HUDEP-2 (cell line): ENCODE measurements at regions not wholly inside any gene's neighbourhood (a gene's known extent, or its start where the extent isn't known, plus 50 kb on each side); places are given as distances from the start of the nearest gene placed in this dataset.
"Not testable (repeated sequence)": the region's sequence is repeated elsewhere in the genome, so short reads cannot be mapped to it uniquely, and the experiment has no call there.

Source experiments
- DNase-seq, 76 experiments: peaks; one replicate each; lab custom pipeline; 2025; ENCODE audit not compliant: unreplicated experiment in 76 of 76; lab: John Stamatoyannopoulos, UW

- DNase-seq: no peak
Measured at GRCh38 chr5:104080646-104081175, 518.1 kb upstream of the NUDT12 start.

DNA sequence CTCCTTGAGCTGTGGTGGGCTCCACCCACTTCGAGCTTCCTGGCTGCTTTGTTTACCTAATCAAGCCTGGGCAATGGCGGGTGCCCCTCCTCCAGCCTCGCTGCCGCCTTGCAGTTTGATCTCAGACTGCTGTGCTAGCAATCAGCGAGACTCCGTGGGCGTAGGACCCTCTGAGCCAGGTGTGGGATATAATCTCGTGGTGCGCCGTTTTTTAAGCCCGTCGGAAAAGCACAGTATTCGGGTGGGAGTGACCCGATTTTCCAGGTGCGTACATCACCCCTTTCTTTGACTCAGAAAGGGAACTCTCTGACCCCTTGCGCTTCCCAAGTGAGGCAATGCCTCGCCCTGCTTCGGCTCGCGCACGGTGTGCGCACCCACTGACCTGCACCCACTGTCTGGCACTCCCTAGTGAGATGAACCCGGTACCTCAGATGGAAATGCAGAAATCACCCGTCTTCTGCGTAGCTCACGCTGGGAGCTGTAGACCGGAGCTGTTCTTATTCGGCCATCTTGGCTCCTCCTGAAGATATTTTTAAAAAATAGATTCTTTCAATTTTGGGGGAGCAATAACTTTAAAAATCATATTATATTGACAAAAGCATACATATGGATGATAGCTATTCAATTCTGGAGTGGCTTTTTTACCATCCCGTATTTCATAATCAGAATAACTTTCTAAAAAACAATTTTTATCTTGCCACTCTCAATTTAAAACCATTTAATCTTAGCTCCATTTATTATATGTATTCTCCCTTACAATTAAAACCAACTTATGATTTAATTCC, 517.5 kb upstream of the NUDT12 start:
- not testable (repeated sequence) for DNase-seq

- DNase-seq: no peak
Measured at GRCh38 chr5:104071887-104072286, 509.3 kb upstream of the NUDT12 start.

- no peak for DNase-seq
Measured at GRCh38 chr5:104062621-104063377, 500.2 kb upstream of the NUDT12 start.

GRCh38 chr5:104061707-104062106, 499.1 kb upstream of the NUDT12 start:
- DNase-seq: no peak

DNA sequence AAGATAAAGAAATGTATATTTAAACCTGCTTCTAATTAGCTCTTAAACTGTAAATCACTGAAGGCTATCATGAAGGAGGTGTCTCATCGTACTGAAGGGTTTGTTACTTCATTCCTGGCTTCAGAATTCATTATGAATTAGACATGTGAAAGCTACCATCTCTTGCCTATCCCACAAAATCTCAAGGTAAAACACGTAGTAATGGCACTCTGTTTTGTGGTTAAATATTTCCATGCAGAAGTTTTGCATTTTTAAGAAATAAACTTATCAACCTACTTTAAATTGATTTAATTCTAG, 490.7 kb upstream of the NUDT12 start:
- DNase-seq: no peak

- DNase-seq: no peak
Measured at GRCh38 chr5:104052558-104053352, 490.2 kb upstream of the NUDT12 start.

DNA sequence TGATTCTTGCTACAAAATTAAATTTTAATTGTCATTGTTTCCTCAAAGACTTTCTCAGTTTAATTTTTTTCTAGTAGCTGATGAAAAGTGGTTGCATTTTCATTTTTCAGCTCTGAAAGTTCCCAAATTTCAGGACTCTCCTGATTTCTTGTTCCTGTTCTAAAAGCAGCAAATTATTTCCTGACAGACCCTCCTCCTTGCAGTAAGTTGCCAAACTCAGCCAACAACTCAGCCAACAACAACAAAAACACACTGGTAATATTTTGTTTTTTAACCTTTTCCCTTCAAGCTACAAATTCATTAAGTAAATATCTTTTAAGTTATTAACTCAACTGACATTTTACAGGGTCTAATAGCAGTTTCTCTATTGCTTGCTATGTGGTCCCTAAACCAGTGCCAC, 487.8 kb upstream of the NUDT12 start:
- no peak for DNase-seq

GRCh38 chr5:104049752-104050151, 487.2 kb upstream of the NUDT12 start:
- DNase-seq: no peak

DNA sequence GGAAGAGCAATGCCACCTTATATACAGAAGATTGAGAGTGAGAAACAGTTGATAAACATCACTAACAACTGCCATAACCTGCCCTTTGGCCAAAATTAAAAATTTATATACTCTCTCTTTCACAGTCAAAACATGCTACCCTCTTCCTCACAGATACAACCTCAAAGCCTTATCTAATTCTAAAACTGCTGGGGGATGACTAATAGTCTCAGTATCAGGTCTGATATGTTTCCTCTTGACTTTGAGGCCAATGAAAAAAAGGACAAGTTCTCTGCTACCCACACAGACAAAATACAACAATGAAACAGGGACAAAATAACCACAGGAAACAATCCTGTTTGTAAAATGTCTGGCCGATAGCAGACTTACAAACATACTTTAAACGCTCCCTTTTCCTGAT, 485.6 kb upstream of the NUDT12 start:
- DNase-seq: no peak

- no peak for DNase-seq
Measured at GRCh38 chr5:104045987-104046386, 483.4 kb upstream of the NUDT12 start.

DNA sequence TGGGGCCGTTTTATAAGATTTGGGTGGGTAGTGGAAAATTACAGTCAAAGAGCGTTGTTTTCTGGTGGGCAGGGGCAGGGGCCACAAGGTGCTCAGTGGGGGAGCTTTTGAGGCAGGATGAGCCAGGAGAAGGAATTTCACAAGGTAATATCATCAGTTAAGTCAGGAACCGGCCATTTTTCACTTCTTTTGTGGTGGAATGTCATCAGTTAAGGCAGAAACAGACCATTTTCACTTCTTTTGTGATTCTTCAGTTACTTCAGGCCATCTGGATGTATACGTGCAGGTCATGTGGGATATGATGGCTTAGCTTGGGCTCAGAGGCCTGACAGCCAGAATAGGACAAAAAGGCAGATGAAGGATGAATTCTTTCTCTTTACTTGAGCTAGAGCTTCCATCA, 477.3 kb upstream of the NUDT12 start:
- DNase-seq: not testable (repeated sequence)

DNA sequence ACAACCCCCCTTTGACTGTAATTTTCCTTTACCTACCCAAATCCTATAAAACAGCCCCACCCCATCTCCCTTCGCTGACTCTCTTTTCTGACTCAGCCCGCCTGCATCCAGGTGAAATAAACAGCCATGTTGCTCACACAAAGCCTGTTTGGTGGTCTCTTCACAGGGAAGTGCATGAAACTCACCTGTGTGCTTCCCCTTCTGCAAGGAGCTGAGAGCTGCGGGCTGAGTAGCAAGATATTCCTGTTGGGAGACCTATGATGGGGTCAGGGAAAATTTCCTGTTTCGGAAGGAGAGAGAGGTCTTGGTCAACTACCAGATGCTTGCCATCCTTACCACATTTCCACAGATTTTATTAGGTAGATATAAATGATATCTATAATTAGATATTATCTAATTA, 474.5 kb upstream of the NUDT12 start:
- not testable (repeated sequence) for DNase-seq

GRCh38 chr5:104033186-104033585, 470.6 kb upstream of the NUDT12 start:
- DNase-seq: not testable (repeated sequence)

GRCh38 chr5:104024538-104024937, 461.9 kb upstream of the NUDT12 start:
- DNase-seq: no peak

DNA sequence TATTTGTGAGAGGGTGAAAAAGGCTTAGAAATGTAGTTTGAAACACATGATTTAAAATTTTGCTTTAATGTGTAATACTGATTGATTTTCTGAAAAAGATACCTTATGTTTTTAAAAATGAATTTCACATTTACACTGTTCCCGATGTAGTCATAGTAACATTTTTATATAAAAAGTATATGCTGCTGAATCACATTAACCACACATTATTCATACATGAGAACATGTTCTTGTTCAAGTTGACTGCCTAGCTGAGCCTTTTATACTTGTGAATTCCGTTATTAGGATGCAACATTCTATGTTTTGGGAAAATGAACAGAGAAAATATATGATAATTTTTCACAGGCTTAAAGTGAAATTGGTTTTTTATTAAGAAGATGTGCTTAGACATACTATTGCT, 461.1 kb upstream of the NUDT12 start:
- DNase-seq: no peak

GRCh38 chr5:104019956-104020355, 457.4 kb upstream of the NUDT12 start:
- no peak for DNase-seq

GRCh38 chr5:104018299-104018698, 455.7 kb upstream of the NUDT12 start:
- DNase-seq: no peak

DNA sequence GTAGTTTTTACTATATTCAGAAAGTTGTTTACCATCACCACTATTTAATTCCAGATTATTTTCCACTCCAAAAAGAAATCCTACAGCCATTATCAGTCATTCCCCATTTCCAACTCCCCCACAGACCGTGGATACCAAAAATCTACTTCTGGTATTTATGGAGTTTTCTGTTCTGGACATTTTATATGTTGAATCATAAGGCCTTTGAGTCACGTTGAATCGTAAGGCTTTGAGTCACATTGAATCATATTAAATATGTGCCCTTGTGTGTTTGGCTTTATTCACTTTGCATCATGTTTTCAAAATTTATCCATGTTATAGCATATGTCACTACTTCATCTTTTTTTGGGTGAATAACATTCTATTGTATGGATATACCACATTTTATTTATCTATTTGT, 454.1 kb upstream of the NUDT12 start:
- DNase-seq: no peak

DNA sequence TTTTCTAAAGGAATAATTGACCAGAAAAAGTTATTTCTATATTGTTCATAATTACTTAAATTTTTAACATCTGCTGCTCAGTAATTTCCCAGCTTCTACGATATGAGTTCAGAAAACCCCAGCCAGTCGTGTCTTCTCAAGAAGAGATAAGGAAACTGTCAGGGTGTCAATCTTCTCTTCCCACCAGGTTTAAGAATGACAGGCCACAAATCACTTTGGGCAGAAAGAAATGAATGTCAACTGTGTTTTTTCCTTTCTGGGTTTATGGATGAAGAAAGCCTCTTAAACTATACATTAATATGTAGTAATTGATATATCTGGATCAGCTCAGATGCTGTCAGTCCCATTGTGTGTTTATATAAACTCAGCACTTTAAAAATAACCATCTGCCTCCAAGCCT, 453.2 kb upstream of the NUDT12 start:
- DNase-seq: no peak

DNA sequence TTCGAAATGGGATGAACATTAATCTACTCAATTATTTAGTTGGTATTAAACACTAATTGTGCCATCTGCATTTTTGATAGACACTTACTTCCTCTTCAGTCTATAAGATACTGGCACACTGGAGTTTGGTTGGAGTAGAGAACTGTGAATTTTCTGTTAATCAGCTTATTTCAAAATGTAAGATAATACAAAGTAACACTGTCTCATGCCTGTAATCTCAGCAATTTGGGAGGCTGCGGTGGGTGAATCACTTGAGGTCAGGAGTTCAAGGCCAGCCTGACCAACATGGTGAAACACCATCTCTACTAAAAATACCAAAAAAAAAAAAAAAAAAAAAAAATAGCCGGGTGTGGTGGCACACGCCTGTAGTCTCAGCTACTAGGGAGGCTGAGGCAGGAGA, 440.2 kb upstream of the NUDT12 start:
- DNase-seq: not testable (repeated sequence)
